ENCODE measurements at regions not wholly inside any gene's neighbourhood (a gene's known extent, or its start where the extent isn't known, plus 50 kb on each side); places are given as distances from the start of the nearest gene placed in this dataset.
A peak's percentile ranks its signal among the peaks of the same experiment; 100 is the strongest.

DNA sequence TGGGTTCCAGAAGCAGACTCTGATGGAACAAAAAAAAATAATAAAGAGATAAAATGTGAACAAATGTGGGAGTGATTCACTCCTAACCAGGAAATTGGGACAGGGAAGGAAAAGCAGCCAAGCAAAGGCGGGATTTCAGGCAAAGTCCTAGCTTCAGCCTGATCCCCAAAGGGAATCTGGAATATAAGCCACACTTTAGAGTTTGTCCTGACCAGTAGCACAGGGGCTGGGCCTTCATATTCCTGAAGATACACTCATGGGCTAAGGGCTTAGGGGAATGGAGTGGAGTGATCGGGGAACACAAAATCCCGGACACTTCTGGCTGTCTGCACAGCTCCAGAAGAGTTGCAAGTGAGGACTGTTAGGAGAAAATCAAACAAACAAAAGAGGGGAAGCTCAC is 135.0 kb upstream of the COL8A1 start:
- no peak for TF ChIP-seq CTCF (IDR thresholded peaks at IDR 0.05; ENCODE audit: borderline replicate concordance, insufficient read depth, low read depth, low read length)
- no peak overlapping the region for H3K4me3 ChIP-seq (ENCODE audit: low read depth, low read length)

DNA sequence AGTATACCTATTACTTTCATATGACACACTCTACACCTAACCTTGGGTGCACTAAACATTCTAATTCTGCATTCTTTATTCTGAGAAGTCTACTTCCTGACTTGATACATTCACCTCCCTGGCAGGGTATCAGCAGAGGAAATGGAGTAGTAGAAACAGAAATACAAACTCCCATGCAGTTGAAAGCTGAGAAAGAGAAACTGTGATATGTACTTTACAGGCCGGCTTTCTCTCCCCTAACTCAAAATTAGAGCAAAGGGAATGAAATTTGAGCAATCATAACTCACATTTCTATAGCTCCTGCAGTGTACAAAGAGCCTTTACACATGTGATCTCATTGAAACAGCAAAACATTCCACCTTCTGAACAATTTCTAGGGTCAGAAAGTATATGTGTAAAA is 135.5 kb upstream of the COL8A1 start:
- H3K4me3 ChIP-seq (ENCODE audit: low read depth, low read length), result no peak overlapping the region
- no peak for TF ChIP-seq CTCF (IDR thresholded peaks at IDR 0.05; ENCODE audit: borderline replicate concordance, insufficient read depth, low read depth, low read length)

GRCh38 chr3:99500485-99500884 is 137.9 kb upstream of the COL8A1 start:
- TF ChIP-seq CTCF (IDR thresholded peaks at IDR 0.05; ENCODE audit: borderline replicate concordance, insufficient read depth, low read depth, low read length), result no peak
- no peak overlapping the region for H3K4me3 ChIP-seq (ENCODE audit: low read depth, low read length)

DNA sequence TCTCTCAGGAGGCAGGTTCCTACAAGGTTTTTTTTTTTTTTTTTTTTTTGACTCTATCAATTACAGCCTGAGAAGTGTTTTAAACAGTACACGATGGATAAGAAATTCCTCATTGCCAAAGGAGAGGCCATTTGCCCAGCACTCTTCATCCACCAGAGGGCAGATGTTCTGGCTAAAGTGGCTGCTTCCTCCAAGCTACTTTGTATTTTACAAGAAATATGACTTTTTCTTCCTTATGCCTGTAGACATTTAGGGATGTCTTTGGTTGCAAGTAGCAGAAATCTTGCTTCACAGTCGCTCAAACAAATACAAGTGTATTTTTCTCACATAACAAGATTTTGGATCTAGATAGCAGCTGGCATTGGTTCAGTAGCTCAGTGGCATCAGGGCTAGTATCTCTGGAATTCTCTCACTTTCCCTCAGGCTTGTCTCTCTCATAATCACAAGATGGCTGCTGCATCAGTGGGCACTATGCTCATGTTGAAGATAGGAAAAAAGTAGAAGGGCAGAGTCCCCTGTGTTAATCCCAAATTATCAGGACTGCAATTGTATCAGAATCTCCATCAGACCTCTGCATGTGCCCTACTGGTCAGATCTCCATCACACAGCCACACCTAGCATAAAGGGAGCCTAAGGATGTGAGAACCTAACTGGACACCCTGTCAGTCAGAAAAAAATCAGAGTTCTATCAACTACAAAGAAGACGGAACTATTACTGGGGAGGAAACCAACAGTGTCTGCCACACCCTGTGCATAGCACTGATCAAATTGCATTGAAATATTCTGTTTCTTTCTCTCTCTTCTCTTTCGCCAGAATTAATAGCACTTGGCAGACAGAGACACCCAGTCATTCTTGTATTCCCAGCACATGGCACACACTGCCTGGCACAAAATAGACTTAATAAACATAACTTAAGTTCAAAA is 138.9 kb upstream of the COL8A1 start:
- peak; percentile 69 for TF ChIP-seq CTCF (IDR thresholded peaks at IDR 0.05; ENCODE audit: borderline replicate concordance, insufficient read depth, low read depth, low read length)
- no peak overlapping the region for H3K4me3 ChIP-seq (ENCODE audit: low read depth, low read length)

GRCh38 chr3:99498550-99499234 is 139.7 kb upstream of the COL8A1 start:
- no peak overlapping the region for H3K4me3 ChIP-seq (ENCODE audit: low read depth, low read length)
- TF ChIP-seq CTCF (IDR thresholded peaks at IDR 0.05; ENCODE audit: borderline replicate concordance, insufficient read depth, low read depth, low read length), result no peak

GRCh38 chr3:99487894-99488293 is 150.5 kb upstream of the COL8A1 start:
- no peak for TF ChIP-seq CTCF (IDR thresholded peaks at IDR 0.05; ENCODE audit: borderline replicate concordance, insufficient read depth, low read depth, low read length)
- no peak overlapping the region for H3K4me3 ChIP-seq (ENCODE audit: low read depth, low read length)

Measured in GM12875 (cell line).